Tibial nerve (tissue), 4 donors: ENCODE measurements at regions not wholly inside any gene's neighbourhood (a gene's known extent, or its start where the extent isn't known, plus 50 kb on each side); places are given as distances from the start of the nearest gene placed in this dataset.

Experiments used
- DNase-seq, 2 donors: peaks; one replicate each; pipeline ENCODE4 v3.0.0-alpha.2; 2019; ENCODE audit warnings: low spot score in 2 of 2
- H3K27ac ChIP-seq, 4 donors: fragments of 200-600 bp; sonication (generic) in 3 of 4; one replicate each; pipeline ENCODE4 v1.5.1; 2017 to 2019; ENCODE audit warnings: mild to moderate bottlenecking in 1 of 4
- H3K27me3 ChIP-seq, 2 donors: fragments of 200-600 bp; sonication (generic) in 1 of 2; one replicate each; pipeline versions ENCODE4 v1.5.1 to v1.6.0; 2017 to 2019
- H3K36me3 ChIP-seq, 3 donors: fragments of 200-600 bp; sonication (generic); one replicate each; pipeline ENCODE4 v1.5.1; 2018 to 2019
- H3K4me1 ChIP-seq, 4 donors: fragments of 200-600 bp; sonication (generic) in 3 of 4; one replicate each; pipeline ENCODE4 v1.5.1; 2017 to 2019
- H3K4me3 ChIP-seq, 4 donors: fragments of 200-600 bp; sonication (generic) in 3 of 4; one replicate each; pipeline ENCODE4 v1.5.1; 2017 to 2019; ENCODE audit warnings: mild to moderate bottlenecking in 1 of 4, moderate library complexity in 1 of 4
- H3K9me3 ChIP-seq, 4 donors: fragments of 200-600 bp; sonication (generic) in 3 of 4; one replicate each; pipeline ENCODE4 v1.5.1; 2017 to 2019
- CTCF ChIP-seq, 5 experiments: fragments of 200-600 bp in 3 of 5; fragments of 450-650 bp in 2 of 5; sonication (generic) in 3 of 5; IDR thresholded peaks; one replicate each; pipeline ENCODE4 v1.5.1; 2016 to 2019; ENCODE audit warnings: antibody characterized with exemption in 5 of 5, mild to moderate bottlenecking in 3 of 5, moderate library complexity in 2 of 5
- EP300 ChIP-seq, 2 donors: sonication (generic); formaldehyde crosslinking; IDR thresholded peaks; one replicate each; pipeline ENCODE4 v1.6.1; 2017; ENCODE audit warnings: antibody characterized with exemption in 2 of 2, mild to moderate bottlenecking in 1 of 2
- POLR2A ChIP-seq, 2 donors: fragments of 450-650 bp; IDR thresholded peaks; one replicate each; pipeline ENCODE4 v1.6.1; 2017; ENCODE audit warnings: antibody characterized with exemption in 2 of 2, mild to moderate bottlenecking in 2 of 2, moderate library complexity in 2 of 2
- WGBS, 2 donors: methylation state at CpG; one replicate each; pipeline ENCODE4 v1.1.5; 2018; 5-methylcytosine and 5-hydroxymethylcytosine counted together

- Histone ChIP-seq H3K4me1 (no peaks in the 10 kb centered on the region), H3K9me3 (peaks cover 0 to 19% (median 0%) of the 10 kb centered on the region in 4 donors), H3K27me3 (no peaks in the 10 kb centered on the region), H3K36me3 (no peaks in the 10 kb centered on the region), H3K4me3 (peak overlapping the region in 1 of 4 donors; percentile 21), H3K27ac (no peak overlapping the region)
- no peak for DNase-seq
- WGBS, 2 donors = 81 to 89% methylated on average over 9 of the region's 9 CpGs
- TF ChIP-seq POLR2A (IDR thresholded peaks at IDR 0.05) (no peak), EP300 (IDR thresholded peaks at IDR 0.05) (no peak), CTCF (IDR thresholded peaks at IDR 0.05) (no peak)
These were observed 1108.5 kb upstream of the EPHA6 start for GRCh38 chr3:95705786-95706418.

GRCh38 chr3:95707268-95707667 lies 1107.1 kb upstream of the EPHA6 start:
- no peak for DNase-seq
- 90 to 95% methylated on average over 2 of the region's 2 CpGs for WGBS, 2 donors
- Histone ChIP-seq H3K9me3 (peaks cover 0 to 19% (median 0%) of the 10 kb centered on the region in 4 donors), H3K4me1 (no peaks in the 10 kb centered on the region), H3K4me3 (no peak overlapping the region), H3K27ac (no peak overlapping the region), H3K36me3 (no peaks in the 10 kb centered on the region), H3K27me3 (no peaks in the 10 kb centered on the region)
- TF ChIP-seq EP300 (IDR thresholded peaks at IDR 0.05) = no peak
- TF ChIP-seq POLR2A (IDR thresholded peaks at IDR 0.05) = no peak
- TF ChIP-seq CTCF (IDR thresholded peaks at IDR 0.05) = no peak

GRCh38 chr3:95710684-95711083 lies 1103.7 kb upstream of the EPHA6 start:
- Histone ChIP-seq H3K4me3 (no peak overlapping the region), H3K36me3 (no peaks in the 10 kb centered on the region), H3K9me3 (no peaks in the 10 kb centered on the region), H3K27me3 (no peaks in the 10 kb centered on the region), H3K4me1 (no peaks in the 10 kb centered on the region), H3K27ac (no peak overlapping the region)
- no peak for DNase-seq
- 51 to 65% methylated on average over 1 of the region's 1 CpG for WGBS, 2 donors
- TF ChIP-seq CTCF (IDR thresholded peaks at IDR 0.05) (no peak), EP300 (IDR thresholded peaks at IDR 0.05) (no peak), POLR2A (IDR thresholded peaks at IDR 0.05) (no peak)

- 70 to 78% methylated on average over 2 of the region's 2 CpGs for WGBS, 2 donors
- TF ChIP-seq EP300 (IDR thresholded peaks at IDR 0.05) = no peak
- TF ChIP-seq CTCF (IDR thresholded peaks at IDR 0.05) = no peak
- no peak for TF ChIP-seq POLR2A (IDR thresholded peaks at IDR 0.05)
- no peak for DNase-seq
- H3K4me1 ChIP-seq = no peaks in the 10 kb centered on the region
- H3K27ac ChIP-seq = no peak overlapping the region
- no peak overlapping the region for H3K4me3 ChIP-seq
- no peaks in the 10 kb centered on the region for H3K36me3 ChIP-seq
- no peaks in the 10 kb centered on the region for H3K9me3 ChIP-seq
- no peaks in the 10 kb centered on the region for H3K27me3 ChIP-seq
These were observed 1102.6 kb upstream of the EPHA6 start for GRCh38 chr3:95711789-95712188.

GRCh38 chr3:95715128-95715527 lies 1099.3 kb upstream of the EPHA6 start:
- Histone ChIP-seq H3K27ac (no peak overlapping the region), H3K36me3 (no peaks in the 10 kb centered on the region), H3K27me3 (no peaks in the 10 kb centered on the region), H3K4me1 (no peaks in the 10 kb centered on the region), H3K9me3 (no peaks in the 10 kb centered on the region), H3K4me3 (no peak overlapping the region)
- WGBS, 2 donors = 45 to 49% methylated on average over 3 of the region's 3 CpGs
- DNase-seq = no peak
- no peak for TF ChIP-seq CTCF (IDR thresholded peaks at IDR 0.05)
- no peak for TF ChIP-seq EP300 (IDR thresholded peaks at IDR 0.05)
- TF ChIP-seq POLR2A (IDR thresholded peaks at IDR 0.05) = no peak
